ENCODE measurements at regions not wholly inside any gene's neighbourhood (a gene's known extent, or its start where the extent isn't known, plus 50 kb on each side); places are given as distances from the start of the nearest gene placed in this dataset.
"Not testable (repeated sequence)": the region's sequence is repeated elsewhere in the genome, so short reads cannot be mapped to it uniquely, and the experiment has no call there.

DNA sequence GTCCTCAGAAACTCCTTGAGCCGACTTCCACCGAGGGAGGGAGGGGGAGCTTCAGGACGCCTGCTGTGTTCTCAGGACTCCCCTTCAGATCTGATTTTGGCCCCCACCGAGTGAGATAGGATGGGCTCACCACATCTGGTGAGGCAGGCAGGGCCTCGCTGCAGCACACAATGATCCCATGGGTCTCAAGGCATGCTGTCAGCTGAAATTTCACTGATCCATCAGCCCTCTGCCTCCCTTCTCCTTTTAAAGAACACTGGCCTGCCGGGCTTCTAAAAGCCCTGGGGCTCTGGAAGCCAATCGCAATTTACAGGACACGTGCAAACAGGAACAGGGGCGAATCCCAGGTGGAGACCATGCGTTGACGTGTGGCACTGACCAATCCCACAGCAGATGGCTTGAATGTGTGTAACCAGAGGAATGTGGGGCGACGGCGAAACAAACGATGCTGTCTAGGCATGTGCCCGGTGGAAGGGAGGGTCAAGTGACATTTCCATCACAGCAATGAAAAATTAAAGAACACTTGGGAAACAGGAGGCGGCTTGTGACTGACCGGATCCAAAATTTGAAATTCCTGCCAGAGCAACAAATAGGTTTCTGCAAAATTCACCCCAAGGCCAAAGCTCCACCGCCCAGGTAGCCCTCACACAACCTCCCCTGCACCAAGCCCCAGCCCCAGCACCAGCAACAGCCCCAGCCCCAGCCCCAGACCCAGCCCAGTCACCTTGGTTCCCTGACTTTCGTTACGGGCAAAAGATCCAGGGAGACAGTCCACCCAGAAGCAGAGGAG lies 167.1 kb upstream of the ZNF337 start:
- DNase-seq: no peak

DNA sequence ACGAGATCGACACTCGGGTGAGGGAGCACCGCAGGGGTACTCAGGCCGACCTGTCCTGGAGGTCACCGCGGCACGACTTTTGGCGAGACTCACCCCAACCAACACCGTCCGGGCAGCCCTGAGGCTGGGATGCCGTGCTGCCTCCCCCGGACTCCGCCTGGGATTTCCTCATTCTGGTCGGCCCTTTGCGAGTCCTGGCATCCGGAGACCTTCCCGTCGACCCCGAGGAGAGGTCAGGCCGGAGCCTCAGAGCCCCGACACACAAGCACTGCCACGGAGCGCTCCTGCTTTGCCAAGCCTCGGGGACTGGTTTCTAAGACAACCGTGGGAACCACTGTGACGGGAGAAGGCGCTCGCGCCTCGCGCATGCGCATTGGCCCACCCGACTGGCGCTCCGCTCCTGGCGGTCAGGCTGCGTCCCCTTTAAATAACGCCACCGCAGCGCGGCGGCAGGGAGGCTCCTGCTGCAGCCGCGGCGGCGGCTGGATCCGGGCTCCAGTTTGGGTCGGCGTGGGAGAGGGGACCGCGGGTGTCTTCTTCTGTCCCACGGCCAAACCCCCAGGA lies 166.4 kb upstream of the ZNF337 start:
- peak; percentile 79 for DNase-seq

DNA sequence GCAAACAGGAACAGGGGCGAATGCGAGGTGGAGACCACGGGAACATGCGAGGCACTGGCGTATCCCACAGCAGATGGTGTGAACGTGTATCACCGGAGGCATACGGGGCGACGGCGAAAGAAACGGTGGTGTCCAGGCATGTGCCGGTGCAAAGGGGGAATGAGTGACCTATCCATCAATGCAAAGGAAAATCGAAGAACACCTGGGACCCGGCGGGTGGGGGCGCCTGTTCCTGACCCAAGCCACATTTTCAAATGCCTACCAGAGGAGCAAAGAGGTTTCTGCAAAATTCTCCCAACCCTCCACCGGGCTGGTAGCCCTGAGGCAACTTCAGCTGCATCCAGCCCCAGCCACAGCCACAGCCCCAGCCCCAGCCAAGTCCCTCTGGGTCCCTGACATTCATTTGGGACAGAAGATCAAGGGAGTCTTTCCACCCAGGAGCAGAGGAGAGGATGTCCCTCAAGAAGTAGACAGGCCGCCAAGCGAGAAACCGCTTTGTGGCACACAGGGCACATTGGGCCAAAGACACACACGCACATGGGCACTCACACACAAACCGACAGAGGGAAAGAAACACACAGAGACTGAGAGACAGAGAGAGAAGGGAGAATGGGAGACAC lies 164.0 kb upstream of the ZNF337 start:
- DNase-seq: no peak

DNA sequence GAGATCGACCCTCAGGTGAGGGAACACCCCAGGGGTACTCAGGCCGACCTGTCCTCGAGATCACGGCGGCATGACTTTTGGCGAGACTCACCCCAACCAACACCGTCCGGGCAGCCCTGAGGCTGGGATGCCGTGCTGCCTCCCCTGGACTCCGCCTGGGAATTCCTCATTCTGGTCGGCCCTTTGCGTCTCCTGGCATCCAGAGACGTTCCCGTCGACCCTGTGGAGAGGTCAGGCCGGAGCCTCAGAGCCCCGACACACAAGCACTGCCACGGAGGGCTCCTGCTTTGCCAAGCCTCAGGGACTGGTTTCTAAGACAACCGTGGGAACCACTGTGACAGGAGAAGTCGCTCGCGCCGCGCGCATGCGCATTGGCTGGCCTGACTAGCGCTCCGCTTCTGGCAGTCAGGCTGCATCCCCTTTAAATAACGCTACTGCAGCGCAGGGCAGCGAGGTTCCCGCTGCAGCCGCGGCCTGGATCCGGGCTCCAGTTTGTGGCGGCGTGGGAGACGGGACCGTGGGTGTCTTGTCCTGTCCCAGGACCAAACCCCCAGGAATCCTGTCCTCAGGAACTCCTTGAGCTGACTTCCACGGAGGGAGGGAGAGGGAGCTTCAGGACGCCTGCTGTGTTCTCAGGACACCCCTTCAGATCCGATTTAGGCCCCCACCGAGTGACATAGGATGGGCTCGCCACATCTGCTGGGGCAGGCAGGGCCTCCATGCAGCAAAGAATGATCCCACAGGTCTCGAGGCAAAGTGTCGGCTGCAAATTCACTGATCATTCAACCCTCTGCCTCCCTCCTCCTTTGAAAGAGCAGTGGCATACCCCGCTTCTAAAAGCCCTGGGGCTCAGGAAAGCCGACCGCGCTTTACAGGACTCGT lies 163.2 kb upstream of the ZNF337 start:
- DNase-seq: peak; percentile 57

DNA sequence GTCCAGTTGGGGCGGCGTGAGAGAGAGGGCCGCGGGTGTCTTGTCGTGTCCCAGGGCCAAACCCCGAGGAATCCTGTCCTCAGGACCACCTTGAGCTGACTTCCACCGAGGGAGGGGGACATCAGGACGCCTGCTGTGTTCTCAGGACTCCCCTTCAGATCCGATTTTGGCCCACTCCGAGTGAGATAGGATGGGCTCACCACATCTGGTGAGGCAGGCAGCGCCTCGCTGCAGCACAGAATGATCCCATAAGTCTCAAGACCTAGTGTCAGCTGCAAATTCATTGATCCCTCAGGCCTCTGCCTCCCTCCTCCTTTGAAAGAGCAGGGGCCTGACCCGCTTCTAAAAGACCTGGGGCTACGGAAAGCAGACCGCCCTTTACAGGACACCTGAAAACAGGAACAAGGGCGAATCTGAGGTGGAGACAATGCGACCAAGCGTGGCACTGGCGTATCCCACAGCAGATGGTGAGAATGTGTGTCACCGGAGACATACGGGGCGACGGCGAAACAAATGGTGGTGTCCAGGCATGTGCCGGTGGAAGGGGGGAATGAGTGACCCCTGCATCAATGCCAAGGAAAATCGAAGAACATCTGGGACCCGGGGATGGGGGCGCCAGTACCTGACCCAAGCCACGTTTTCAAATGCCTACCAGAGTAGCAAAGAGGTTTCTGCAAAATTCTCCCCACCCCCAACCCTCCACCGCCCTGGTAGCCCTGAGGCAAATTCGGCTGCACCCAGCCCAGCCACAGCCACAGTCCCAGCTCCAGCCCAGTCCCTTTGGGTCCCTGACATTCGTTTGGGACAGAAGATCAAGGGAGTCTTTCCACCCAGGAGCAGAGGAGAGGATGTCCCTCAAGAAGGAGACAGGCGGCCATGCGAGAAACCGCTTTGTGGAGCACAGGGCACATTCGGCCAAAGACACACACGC lies 162.1 kb upstream of the ZNF337 start:
- DNase-seq: no peak

DNA sequence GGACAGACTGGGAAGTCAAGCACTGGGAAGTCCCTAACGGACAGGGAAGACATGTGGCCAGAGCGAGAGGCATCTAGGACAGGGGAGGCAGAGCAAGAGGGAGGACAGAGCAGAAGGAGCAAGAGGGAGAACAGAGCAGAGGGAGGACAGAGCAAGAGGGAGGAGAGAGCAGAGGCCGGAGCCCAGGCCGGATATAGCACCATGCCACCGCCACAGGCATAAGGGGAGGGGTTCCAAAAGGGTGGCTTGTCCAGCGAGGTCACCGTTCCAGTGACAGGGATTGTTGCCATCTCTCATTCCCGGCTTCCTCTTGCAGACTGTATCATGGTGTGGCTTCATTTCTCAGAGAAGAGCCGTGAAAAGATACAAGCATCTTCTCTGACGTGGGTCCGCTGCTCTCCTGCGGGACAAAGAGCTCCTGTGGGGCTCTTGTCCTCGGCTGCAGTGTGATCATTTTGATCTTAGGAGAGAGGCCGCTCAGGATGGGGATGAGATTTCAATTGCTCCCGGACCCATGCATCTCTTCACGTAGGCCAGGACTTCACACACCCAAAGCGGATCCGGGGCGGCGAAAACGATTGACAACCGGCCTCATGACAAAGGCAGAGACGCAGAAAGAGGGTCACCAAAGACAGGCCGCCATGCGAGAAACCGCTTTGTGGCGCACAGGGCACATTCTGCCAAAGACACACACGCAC lies 160.6 kb upstream of the ZNF337 start:
- not testable (repeated sequence) for DNase-seq

DNA sequence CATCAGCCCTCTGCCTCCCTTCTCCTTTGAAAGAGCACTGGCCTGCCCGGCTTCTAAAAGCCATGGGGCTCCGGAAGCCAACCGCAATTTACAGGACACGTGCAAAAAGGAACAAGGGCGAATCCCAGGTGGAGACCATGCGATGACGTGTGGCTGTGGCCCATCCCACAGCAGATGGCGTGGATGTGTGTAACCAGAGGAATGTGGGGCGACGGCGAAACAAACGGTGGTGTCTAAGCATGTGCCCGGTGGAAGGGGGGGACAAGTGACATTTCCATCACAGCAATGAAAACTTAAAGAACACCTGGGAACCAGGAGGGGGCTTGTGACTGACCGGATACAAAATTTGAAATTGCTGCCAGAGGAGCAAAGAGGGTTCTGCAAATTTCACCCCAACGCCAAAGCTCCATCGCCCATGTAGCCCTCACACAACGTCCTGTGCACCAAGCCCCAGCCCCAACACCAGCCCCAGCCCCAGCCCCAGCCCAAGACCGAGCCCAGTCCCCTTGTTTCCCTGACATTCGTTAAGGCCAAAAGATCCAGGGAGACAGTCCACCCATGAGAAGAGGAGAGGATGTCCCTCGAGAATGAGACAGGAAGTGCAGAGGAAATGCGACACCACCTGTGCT lies 159.7 kb upstream of the ZNF337 start:
- no peak for DNase-seq

DNA sequence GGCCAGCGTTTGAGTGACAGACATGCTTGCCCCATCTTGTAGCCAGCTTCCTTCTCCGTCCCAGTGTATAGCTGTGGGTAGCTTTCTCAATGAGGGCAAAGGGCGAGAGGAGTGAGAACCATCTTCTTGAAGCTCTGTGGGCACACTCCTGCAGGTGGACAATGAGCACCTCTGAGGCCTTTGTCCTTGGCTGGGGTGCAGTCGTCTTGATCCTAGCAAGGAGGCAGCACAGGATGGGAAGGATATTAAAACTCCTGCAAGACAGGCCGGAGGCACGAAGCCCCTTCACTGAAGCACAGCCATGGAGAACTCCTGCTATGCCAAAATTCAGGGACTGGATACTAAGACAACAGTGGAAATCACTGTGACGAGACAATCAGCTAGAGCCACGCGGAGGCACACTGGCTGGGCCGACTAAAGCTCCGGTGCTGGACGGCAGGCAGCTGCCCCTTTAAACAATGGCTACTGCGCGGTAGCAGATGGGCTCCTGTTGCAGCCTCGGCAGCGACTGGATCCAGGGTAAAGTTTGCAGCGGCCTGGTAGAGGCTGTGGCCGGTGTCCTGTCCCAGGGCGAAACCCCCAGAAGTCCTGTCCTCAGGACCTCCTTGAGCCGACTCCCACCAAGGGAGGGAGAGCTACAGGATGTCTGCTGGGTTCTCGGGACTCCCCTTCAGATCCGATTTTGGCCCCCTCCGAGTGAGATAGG lies 159.0 kb upstream of the ZNF337 start:
- not testable (repeated sequence) for DNase-seq

DNA sequence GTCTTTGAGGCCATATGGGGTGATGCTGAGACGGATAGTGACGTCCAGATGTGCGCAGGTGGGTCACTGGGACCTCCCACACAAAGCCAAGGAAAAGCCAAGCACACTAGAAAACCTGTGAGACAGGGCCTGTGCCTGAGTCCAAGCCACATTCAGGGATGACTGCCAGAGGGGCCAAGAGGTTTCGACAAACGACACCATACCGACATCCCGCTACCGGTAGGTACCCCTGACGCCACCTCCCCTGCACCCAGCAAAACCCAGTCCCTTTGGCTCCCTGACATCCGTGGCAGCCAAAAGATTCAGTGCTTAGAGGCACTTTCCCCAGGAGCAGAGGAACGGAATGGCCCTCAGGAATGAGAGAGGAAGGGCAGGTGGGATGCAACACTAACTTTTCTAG lies 158.0 kb upstream of the ZNF337 start:
- DNase-seq: not testable (repeated sequence)

DNA sequence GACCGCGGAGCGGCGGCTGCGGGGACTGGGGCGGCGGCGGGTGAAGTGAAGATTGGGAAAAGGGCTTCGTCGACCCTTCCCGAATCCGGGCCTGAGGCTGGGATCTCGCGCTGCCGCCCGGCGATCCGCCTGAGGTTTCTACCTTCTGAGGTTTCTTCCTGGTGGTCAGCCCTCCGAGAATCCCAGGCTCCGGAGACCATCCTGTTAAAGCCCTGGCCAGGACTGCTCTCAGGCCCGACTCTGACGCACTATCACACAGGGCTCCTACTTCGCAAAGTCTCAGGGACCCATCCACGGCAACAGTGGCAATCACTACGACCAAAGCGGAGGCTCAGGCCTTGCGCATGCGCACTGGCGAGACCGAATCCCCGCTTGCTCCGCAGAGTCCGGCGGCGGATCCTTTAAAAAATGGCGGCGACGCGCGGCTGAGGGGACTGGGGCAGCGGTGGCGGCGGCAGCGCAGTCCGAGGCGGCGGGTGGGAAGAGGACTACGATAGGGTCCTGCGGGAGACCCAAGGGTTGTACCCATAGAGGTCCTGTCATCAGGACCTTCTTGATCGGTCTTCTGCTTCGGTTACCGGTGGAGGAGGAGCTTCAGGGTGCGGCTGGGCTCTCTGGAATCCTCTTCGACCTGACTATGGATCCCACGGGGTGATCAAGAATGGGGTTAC lies 157.2 kb upstream of the ZNF337 start:
- DNase-seq: peak; percentile 84

DNA sequence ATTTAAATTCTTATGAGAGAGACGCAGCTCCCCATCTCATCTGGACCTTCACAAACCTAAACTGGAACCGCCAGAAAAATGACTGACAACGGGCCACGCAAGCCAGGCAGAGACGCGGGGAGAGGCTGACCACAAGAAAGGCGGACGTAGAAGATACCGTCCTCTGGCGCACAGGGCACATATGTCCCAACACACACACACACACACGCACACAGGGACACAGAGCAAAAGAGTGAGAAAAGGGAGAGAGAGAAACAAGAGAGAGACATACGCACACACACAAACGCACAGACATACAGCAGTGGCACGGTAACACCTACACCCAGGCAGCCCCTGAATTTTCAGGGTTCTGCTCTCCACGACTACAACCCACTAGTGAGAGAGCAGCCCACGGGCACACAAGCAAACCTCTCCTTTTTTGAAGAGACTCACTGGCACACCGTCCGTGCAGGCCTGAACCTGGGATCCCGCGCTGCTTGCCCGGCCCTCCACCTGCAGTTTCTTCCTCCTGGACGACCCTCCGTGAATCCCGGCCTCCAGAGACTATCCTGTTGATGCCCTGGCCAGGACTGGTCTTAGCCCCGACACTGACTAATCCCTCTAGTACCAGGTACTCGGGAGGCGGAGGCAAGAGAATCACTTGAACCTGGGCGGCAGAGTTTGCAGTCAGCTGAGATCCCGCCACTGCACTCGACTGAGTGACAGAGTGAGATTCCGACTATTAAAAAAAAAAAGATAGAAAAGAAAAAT lies 156.5 kb upstream of the ZNF337 start:
- not testable (repeated sequence) for DNase-seq

DNA sequence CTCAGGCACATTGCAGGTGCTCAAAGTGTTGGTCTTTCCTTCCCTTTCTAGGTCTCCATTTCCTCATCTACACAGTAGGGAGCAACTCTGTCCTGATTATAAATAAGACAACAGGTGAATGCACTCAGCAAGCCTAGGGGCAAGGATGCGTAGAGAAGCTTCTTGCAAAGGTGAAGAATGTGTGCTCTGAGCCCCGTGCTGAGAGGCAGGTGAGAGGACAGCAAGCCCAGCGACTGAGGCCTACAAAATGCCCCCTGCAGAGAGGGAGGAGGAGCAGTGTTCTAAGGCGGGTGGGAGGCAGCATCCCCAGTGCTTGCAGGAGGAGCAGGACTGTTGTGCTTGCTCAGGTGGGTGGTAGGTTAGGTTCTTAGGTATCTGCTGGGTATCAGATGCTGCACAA lies 153.5 kb upstream of the ZNF337 start:
- DNase-seq: not testable (repeated sequence)

DNA sequence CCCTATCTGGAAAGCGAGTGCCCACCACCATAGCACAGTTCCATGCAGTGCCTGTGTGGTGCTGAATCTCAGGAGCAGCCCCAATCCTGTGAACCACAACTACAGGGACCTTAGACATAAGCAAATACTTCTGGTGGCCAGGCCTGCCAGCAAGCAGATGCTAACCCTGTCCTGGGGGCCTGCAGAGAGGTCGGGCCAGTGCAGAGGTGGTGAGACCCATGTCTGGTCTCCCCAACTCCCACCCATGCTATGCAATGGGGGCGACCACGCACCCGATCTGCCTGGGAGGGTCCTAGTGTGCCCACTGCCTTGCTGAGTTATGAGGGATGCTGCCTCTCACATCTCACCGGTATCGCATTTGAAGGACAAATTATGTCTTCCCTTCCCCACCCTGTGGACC lies 151.6 kb upstream of the ZNF337 start:
- DNase-seq: no peak

DNA sequence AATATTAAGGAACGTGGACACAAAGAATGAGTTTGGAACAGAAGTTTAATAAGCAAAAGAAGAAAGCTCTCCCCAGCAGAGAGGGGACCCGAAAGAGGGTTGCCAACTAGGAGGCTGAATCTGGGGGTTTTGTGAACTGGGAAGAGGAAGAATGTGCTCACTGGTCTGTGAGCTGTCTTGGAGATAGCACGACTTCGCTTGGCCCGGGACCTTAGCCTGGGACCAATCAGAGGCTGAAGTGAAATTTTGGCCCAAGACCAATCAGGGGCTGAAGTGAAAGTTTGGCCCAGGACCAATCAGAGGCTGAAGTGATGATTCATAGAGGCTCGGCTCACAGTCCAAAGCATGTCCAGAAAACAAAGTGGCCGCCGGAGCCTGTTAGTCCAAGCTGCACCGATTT lies 148.0 kb upstream of the ZNF337 start:
- not testable (repeated sequence) for DNase-seq

DNA sequence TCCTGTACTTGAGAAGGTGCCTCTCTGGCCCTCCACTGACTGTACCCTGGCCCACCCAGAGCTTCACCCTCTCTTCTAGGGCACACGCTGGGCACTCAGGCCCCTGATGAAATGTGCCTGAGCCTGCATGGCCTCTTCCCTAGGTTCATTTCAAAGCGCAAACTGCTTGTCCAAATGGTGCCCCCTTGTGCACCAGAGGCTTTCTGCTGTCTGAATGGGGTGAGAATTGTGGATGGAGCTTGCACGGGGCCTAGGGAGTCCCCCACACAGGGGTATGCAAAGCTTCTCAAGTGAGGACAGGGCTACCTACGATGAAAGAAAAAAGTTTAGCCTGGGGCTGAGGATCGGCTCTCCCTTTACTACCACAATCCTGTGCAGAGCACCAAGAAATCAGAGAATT lies 116.9 kb upstream of the ZNF337 start:
- DNase-seq: not testable (repeated sequence)

DNA sequence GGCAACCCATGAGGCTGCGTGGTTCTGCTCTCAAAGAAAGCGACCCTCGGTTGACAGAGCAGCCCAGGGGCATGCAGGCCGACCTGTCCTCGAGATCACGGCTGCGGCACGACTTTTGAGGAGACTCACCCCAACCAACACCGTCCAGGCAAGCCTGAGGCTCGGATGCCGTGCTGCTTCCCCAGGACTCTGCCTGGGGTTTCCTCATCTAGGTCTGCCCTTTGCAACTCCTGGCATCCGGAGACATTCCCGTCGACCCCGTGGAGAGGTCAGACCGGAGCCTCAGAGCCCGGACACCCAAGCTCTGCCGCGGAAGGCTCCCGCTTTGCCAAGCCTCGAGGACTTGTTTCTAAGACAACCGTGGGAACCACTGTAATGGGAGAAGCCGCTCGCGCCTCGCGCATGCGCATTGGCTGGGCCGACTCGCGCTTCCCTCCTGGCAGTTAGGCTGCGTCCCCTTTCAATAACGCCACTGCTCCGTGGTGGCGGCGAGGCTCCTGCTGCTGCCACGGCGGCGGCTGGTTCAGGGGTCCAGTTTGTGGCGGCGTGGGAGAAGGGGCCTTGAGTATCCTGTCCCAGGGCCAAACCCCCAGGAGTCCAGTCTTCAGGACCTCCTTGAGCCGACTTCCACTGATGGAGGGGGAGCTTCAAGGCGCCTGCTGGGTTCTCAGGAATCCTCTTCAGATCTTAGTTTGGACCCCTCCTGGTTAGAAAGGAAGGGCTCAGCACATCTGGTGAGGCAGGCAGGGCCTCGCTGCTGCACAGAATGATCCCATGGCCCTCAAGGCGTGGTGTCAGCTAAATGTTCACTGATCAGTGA lies 101.7 kb upstream of the ZNF337 start:
- not testable (repeated sequence) for DNase-seq

DNA sequence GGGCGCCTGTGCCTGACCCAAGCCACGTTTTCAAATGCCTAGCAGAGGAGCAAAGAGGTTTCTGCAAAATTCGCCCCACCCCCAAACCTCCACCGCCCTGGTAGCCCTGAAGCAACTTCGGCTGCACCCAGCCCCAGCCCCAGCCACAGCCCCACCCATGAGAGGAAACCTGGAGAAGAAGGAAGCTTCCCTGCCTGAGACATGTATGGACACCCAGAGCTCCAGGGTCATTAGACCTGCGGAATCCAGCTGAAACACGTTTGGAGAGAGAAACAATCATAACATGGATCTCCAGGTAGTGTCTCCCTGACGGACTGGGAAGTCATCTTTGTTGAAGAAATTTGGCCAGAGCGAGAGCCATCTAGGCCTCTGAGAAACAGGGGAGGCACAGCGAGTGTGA lies 100.4 kb upstream of the ZNF337 start:
- DNase-seq: not testable (repeated sequence)

DNA sequence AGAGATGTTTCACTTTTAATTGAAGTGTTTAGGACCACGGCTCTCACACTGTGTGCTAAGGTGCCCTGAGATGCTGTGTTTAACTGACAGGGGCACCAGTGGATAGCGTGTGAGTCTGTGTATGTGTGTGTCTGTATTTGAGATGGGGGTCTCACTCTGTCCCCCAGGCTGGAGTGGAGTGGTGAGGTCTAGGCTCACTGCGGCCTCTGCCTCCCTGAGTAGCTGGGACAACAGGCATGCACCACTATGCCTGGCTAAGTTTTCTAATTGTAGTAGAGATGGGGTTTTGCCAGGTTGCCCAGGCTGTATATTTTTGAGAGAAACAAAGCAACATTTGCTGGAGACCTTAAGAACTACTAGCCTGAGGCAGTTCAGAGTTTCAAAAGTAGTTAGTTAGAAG lies 80.6 kb upstream of the ZNF337 start:
- DNase-seq: not testable (repeated sequence)

Measured in fibroblast of skin of abdomen (primary cell).